ENCODE measurements at regions not wholly inside any gene's neighbourhood (a gene's known extent, or its start where the extent isn't known, plus 50 kb on each side); places are given as distances from the start of the nearest gene placed in this dataset.
"Not testable (repeated sequence)": the region's sequence is repeated elsewhere in the genome, so short reads cannot be mapped to it uniquely, and the experiment has no call there.

DNA sequence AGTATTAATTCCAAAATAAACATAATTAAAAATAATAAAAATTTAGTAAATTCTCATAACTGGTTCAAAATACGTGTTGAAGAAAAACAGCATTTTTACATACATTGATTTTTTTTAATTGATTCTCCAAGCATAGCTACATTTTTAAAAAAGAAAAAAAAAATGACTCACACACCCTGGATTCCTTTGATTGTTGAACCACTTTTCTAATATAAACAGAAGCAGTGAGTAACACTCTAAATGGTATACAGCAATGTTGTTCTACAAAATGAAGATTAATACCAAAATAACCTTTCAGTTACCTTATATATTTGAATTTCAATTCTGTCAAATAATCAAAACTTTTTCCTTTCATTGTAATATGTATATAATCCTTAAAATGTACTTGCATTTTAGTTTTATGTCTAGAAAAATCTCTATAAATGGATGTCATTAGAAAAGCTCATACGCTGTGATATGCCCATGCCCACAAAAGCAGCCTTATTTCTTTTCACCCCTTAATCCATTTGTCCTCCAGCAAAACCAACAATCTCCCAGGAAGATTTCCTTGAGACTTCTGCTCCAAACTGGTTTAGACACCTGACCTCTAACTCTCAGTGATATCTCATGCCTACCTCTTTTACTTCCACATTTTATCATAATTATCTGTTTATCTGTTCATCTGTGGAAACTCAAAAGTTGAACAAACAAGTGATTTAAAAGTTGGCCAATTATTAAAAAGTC is 246.4 kb upstream of the NR5A2 start:
- no peak for DNase-seq (ENCODE audit: low read depth in 3 of 3)

DNA sequence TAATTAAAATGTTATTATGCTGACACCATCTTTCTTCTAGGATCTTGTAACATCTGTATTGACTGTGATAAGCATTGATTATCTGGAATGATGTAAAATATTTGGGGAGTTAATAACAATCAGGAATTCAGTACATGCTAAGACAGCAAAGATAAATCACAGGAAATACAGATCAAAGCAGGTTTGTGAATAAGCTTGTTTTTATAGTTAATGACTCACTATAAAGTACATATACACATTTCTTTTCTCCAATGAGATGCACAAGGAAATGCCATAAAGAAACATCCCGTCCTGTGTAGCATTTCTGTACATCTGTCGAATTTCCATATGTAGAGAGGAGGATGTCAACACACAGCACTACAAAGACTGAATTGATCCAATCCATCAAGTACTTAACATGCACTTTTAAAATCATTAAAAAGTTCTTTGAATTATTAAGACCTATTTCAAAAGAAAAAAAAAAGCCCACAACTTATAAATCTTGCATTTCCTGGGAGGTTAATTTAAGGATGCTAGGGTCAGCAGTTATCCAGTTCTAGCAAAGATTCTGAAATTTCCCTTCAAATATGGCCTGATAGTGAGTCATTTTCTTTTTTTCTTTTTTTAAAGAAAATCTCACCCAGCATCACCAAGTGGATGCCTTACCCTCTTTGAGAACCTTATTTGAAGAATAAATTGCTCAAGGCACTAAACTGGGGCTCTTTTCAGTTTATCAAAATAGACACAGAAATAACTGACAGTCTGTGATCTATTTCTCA is 243.2 kb upstream of the NR5A2 start:
- DNase-seq (ENCODE audit: low read depth in 3 of 3): no peak

DNA sequence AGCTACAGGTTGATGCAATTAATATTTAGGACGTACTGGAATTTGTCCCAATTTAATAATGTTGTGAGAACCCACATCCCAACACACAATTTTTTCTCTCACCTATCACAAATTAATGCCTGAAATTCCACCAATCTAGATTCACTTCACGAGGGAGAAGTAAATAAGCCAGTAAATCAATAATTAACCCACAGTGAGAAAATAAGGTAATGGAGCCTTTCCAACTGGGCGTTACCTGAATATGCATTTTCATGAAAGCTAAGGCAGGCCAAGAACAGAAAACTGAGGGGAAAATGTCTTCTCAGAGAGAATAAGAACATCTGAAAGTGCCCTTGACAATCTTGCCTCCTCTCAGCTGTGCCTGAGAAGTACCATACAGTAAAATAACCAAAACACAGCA is 240.8 kb upstream of the NR5A2 start:
- DNase-seq (ENCODE audit: low read depth in 3 of 3): no peak

DNA sequence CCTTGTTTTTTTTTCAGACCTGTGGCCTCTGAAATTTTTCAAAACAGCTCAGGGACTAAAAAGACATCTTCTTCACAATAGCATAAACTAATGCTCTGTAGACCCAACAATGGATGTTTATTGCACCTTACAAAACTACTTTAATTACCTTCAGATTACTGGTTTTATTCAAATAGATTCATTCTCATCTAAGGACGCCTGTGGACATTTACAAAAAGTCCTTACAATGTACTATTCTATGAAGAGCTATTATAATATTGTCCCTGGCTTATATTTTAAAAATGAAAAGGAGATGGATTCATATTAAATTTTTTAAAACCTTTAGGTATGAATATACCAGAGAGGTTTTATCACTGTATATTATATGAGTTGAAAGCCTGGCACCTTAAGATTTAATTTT is 238.4 kb upstream of the NR5A2 start:
- no peak for DNase-seq (ENCODE audit: low read depth in 3 of 3)

DNA sequence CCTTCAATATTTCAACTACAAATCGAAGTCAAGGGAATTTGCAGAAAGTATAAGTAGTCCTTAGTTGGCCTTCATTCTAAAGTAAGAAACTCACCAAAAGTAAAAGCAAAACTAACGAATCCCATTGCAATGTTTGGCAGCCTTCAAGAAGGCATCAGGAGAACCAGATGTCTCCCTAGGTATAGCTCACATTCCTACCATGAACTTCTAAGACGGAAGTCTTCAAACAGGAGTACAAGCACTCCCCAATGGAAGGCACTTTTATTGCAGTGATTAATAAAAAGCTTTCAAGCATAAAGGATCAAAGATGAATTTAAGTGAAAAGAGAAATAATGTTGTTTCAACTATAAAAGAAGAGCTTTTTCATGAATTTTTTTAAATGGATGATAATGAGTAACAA is 236.0 kb upstream of the NR5A2 start:
- no peak for DNase-seq (ENCODE audit: low read depth in 3 of 3)

DNA sequence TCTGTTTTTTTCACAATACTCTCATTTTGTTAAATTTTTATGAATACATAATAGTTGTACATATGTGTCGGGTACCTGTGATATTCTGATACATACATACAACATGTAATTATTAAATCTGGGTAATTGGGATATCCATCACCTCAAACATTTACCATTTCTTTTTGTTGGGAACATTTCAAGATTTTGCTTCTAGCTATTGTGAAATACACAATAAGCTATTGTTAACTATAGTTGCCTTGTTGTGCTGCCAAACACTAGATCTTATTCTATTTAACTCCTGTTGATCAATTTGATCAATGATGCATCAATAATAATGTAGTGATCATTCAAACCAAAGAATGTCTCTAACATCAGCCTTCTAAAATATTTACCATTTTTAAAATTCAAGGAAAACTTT is 234.6 kb upstream of the NR5A2 start:
- no peak for DNase-seq (ENCODE audit: low read depth in 3 of 3)

DNA sequence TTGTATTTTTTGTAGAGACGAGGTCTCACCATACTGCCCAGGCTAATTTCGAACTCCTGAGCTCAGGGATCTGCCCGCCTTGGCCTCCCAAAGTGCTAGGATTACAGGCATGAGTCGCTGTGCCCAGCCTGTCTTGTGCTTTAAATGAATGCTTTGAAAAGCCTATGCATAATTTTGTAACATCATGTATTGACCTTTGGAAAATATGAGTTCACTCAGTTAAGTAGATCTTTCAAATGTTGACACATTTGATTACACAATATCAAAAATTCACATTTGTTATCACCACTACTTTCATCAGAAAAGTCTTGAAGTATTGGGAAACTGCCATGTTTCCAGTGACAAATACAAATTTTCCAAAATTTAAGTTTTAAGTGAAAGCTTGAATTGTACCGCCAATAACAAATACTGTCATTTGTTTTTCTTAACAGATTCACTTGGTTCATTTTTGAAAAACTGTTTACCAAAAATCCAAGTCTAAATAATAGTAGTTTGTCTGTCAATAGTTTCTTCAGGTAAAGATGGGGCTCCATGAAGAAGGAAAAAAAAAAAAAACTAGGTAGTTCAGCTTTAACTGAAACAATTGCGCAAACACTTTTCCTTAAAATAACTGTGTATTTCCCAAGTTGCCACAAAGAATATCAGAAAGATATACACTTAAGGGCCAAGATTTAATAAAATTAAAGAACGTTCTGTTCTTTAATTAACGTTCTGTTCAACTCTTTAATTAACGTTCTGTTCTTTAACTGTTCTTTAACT is 233.2 kb upstream of the NR5A2 start:
- no peak for DNase-seq (ENCODE audit: low read depth in 3 of 3)

DNA sequence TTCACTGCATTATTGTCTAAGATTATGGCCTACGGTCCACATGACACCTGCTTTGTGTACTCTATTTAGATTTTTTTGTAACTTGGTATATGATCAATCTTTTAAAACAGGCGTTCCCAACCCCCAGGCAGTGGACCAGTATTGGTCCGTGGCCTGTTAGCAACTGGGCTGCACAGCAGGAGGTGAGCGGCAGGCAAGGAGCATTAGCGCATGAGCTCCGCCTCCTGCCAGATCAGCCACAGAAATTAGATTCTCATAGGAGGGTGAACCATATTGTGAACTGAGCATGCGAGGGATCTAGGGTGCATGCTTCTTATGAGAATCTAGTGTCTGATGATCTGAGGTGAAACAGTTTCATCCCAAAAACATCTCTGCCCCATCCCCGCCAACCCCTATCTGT is 228.4 kb upstream of the NR5A2 start:
- DNase-seq (ENCODE audit: low read depth in 3 of 3): no peak

DNA sequence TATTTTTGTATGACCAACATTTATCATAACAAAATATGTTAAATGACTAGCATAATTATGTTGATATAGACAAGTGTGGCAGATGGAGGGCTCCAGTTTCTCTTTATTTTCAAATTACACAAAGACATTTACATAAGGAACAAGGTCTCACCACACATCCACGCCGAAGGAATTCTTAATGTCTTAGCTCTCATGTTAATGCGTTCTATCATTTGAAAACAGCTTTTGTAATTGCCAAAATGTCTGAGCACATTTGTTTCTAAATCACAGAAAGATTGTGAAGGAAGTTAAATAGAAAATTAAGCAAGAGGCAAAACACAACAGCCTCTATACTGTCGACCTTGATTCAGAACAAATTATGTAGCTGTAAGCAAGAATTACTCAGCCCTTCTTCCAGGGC is 223.0 kb upstream of the NR5A2 start:
- no peak for DNase-seq (ENCODE audit: low read depth in 3 of 3)

DNA sequence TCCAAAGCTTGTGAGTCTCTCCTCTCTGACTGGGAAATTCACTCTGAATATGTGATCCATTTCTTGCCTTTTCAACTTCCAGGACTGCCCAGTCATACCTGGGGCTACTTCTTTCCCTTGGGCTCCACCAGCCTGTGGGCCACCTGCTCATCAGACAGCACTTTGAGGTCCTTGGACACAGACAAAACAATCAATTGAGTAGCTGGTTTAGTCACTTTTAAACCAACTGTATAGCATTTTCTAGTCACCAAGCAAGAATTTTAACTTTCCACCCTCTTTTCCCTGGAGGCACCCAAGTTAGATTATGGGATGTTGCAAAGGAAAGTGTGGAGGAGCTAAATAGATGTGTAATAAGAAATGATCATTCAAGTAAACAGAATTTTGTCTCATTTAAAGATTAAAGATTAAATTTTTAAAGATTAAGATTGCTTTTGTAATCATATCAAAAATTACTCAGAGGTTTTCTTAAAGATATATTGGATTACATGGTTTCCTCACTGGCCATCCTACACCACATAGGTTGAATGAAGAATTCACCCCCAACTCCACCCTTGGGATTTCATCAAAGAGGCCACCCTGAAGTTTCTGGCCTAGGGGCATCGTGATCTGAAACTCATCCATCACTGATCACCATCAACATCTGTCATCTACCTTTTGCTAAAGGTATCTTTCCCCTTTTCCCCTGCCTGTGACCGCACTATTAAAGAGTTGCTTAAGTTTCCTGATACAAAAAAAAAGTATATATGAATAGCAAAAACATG is 219.2 kb upstream of the NR5A2 start:
- no peak for DNase-seq (ENCODE audit: low read depth in 3 of 3)

DNA sequence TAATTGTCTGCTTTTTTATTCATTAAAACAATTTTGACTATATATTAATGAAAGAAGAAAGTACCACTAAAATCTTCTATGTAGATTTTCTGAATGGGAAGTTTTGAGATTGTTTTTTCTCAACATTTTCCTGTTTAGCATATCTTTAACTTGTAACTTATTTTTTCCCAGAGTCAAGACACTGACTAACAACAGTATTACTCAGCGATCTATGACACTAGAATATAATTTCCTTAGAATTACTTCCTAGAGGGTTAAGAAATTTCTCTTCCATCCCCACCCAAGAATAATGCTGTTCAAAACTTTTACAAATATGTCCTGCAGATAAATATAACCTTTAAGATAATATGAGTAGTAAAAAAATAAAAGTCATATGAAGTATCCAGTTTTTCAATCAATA is 218.2 kb upstream of the NR5A2 start:
- no peak for DNase-seq (ENCODE audit: low read depth in 3 of 3)

DNA sequence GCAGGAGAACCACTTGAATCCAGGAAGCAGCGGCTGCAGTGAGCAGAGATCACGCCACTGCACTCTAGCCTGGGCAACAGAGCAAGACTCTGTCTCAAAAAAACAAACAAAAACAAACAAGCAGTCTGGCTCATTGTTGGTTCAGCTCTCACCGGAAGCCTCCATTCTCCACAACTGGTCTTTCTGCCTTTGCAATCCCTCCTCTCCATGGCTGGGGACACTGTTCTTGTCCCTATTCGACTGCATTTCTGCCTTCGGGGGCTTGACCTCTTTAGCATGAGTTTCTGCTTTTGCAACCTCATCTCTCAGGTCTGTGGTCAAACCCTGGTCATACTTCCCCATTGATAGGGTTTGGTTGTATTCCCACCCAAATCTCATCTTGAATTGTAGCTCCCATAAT is 216.3 kb upstream of the NR5A2 start:
- no peak for DNase-seq (ENCODE audit: low read depth in 3 of 3)

DNA sequence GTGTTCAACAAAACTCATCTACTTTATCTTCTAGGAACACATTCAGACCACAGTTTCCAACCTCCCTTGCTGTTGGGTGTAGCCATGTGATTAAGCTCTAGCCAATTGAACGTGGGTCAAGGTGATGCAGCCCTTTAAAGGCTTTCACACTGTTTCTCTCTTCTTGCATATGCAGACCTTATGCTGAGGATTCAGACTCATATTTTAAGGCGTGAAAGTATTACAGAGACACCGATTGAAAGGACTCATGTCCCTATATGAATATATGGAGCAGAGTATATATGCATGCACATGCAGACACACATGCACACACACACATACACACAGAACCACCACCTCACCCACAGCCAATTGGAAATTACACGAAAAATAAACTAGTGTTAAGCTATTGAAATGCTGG is 214.3 kb upstream of the NR5A2 start:
- DNase-seq (ENCODE audit: low read depth in 3 of 3): no peak

DNA sequence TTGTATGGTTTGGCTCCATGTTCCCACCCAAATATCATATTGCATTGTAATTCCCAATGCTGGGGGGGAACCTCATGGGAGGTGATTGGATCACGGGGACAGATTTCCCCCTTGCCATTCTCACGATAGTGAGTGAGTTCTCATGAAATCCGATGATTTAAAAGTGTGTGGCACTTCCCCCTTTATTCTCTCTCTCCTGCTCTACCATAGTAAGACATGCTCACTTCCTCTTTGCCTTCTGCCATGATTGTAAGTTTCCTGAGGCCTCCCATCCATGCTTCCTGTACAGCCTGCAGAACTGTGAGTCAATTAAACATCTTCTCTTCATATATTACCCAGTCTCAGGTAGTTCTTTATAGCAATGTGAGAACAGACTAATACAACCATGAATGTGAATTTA is 211.6 kb upstream of the NR5A2 start:
- DNase-seq (ENCODE audit: low read depth in 3 of 3): no peak

DNA sequence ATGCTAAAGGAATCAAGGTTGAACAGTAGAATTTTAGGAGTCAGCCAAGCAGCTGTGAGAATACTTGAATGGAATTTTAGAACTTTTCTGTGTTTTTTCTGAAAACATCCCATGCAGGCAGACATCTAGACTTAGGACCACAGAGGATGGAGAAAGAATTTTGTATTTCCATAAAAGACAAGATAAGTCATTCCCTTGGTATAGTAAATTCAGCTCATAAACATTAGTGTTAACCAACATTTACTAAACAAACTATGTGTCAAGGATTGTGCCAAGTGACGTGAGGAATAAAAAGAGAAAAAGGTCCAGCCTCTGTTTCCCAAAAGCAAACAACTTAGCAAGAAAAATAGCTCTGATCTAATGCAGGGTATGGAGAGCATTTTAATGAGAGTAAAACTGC is 210.2 kb upstream of the NR5A2 start:
- DNase-seq (ENCODE audit: low read depth in 3 of 3): no peak

DNA sequence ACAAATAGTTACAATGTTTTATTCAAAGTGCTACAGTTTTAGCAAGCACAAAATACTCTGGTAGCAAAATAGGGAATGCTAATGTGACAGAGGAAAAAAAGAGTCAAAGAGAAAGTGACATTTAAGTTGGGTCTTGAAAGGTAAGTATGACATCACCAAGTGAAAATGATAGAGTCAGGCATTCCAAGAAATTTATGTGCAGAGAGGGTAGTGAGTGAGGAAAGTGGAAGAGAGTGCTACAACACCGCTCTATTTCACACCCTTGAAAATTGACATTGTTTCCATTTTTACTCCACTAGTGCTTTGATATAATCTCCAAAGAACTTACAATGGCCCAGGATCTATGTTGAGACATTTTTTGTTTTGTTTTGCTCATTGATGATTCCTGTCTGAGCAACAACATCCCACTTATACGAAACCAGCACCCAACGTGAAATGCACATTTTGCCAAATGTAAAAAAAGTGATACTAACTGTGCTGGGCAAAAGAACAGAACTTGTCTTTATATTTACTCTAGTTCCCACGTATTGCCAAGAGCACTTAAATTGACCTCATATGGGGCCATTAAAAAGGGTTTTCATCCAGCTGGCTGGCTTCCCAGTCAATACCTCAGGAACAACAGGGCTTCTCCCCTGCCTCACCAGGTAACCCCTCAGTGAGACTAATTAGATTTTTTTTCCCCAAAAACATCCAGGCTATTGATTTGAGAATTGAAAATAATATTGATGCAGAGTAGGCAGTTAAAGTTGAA is 206.3 kb upstream of the NR5A2 start:
- no peak for DNase-seq (ENCODE audit: low read depth in 3 of 3)

DNA sequence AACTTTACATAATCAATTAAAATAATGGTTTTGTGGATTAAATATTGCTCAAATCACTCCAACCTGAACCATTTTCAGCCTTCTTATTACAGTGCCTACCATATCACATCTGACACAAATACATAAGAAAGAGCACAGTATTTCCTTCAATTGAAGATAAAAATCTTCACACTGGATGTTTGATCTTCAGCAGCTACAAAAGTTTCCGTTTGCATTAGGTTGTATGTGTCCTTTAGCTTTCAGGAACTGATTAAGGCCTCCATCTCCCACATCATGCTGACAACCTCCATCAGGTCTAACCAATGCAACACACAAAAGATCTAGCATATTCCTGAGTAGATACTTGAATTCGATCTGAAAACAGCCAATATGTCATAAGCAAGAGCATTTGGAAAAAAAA is 195.1 kb upstream of the NR5A2 start:
- no peak for DNase-seq (ENCODE audit: low read depth in 3 of 3)

DNA sequence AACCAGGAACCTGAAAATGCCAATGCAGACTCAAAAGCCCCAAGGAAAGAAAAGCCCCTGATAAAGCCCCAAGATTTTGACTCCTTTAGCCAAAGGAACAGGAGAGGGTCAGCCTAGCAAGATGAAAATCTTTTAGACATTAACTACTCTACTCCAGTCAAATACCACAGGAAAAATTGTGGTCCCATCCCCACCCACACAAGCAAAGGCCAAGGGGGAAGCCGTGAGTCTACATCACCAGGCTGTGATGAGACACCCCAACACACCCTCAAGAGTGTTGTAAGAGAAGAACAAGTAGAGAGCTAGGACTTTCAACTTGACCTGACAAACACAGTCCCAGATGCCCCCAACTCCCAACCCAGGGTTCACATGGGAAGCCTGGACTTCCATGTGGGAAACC is 192.8 kb upstream of the NR5A2 start:
- no peak for DNase-seq (ENCODE audit: low read depth in 3 of 3)

DNA sequence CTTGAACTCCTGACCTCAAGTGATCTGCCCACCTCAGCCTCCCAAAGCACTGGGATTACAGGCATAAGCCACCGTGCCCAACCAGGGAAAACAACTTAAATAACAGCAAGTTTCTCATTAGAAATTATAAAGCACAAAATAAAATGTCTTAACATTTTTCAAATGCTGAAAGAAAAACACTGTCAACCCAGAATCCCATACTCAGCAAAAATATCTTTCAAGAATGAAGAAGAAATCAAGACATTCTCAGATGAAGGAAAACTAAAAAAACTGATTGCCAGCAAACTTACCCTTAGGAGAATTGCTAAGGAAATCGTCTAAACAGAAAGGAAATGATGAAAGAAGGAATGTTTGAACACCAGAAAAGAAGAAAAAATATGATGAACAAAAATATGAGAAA is 191.1 kb upstream of the NR5A2 start:
- DNase-seq (ENCODE audit: low read depth in 3 of 3): no peak

DNA sequence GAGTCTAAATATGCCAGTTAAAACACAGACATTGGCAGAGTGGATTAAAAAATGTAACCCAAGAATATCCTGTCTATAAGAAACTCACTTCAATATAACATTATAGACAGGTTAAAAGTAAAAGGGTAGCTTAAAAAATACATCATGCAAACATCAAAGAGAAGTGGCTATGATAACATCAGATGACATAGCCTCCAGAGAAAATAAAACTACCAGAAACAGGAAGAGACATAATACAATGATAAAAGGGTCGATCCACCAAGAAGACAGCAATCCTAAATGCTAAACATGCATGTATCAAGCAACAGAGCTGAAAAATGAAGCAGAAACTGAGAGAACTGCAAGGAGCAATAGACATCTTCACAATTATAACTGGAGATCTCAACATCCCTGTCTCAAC is 190.2 kb upstream of the NR5A2 start:
- no peak for DNase-seq (ENCODE audit: low read depth in 3 of 3)

DNA sequence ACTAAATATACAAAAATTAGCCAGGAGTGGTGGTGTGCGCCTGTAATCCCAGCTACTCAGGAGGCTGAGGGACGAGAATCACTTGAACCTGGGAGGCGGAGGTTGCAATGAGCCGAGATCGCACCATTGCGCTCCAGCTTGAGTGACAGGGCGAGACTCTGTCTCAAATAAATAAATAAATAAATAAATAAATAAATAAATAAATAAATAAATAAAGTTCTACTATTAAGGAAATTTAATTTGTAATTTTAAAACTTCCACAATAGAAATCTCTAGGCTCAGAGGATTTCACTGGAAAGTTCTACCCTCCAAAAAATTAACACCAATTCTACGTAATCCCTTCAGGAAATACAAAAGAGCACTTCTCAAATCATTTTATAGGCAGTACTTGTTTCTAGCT is 187.9 kb upstream of the NR5A2 start:
- DNase-seq (ENCODE audit: low read depth in 3 of 3): not testable (repeated sequence)
